Hepatocyte (in vitro differentiated cells): ENCODE measurements at regions not wholly inside any gene's neighbourhood (a gene's known extent, or its start where the extent isn't known, plus 50 kb on each side); places are given as distances from the start of the nearest gene placed in this dataset.

Experiments
- DNase-seq: peaks from one replicate; pipeline ENCODE4 v3.0.0-alpha.2; 2016; ENCODE audit warnings: low spot score
- H2AFZ ChIP-seq: fragments of 200-600 bp; sonication (generic); 2 replicates; pipeline ENCODE4 v1.6.0; 2016; ENCODE audit warnings: antibody characterized with exemption, mild to moderate bottlenecking
- H3K27ac ChIP-seq: fragments of 200-600 bp; sonication (generic); 2 replicates; pipeline ENCODE4 v1.5.1; 2016; ENCODE audit warnings: mild to moderate bottlenecking
- H3K27me3 ChIP-seq: fragments of 200-600 bp; sonication (generic); 2 replicates; pipeline ENCODE4 v1.6.1; 2016
- H3K36me3 ChIP-seq: fragments of 200-600 bp; sonication (generic); replicated peaks from 2 replicates; pipeline ENCODE4 v1.5.1; 2016; ENCODE audit warnings: low read depth; ENCODE audit not compliant: insufficient read depth
- H3K4me1 ChIP-seq: fragments of 200-600 bp; sonication (generic); 2 replicates; pipeline ENCODE4 v1.5.1; 2016; ENCODE audit warnings: mild to moderate bottlenecking, moderate library complexity; ENCODE audit not compliant: insufficient read depth
- H3K4me2 ChIP-seq: fragments of 200-600 bp; sonication (generic); 2 replicates; pipeline ENCODE4 v1.6.0; 2016
- H3K4me3 ChIP-seq: fragments of 200-600 bp; sonication (generic); 2 replicates; pipeline ENCODE4 v1.5.1; 2016; ENCODE audit warnings: mild to moderate bottlenecking
- H3K79me2 ChIP-seq: fragments of 200-600 bp; sonication (generic); 2 replicates; pipeline ENCODE4 v1.6.0; 2017; ENCODE audit warnings: mild to moderate bottlenecking
- H3K9me2 ChIP-seq: fragments of 200-600 bp; sonication (generic); replicated peaks from 2 replicates; pipeline ENCODE4 v1.6.0; 2017; ENCODE audit warnings: mild to moderate bottlenecking; ENCODE audit not compliant: insufficient read depth
- H3K9me3 ChIP-seq: fragments of 200-600 bp; sonication (generic); 2 replicates; pipeline ENCODE4 v1.5.1; 2016; ENCODE audit warnings: low read depth, mild to moderate bottlenecking
- H4K20me1 ChIP-seq: fragments of 200-600 bp; sonication (generic); 2 replicates; pipeline ENCODE4 v1.6.0; 2016; ENCODE audit warnings: mild to moderate bottlenecking; ENCODE audit not compliant: insufficient read depth, poor library complexity, severe bottlenecking
- EZH2 ChIP-seq: fragments of 200-600 bp; sonication (generic); IDR thresholded peaks from 2 replicates; pipeline ENCODE4 v1.6.1; 2016; ENCODE audit warnings: antibody characterized with exemption, mild to moderate bottlenecking, borderline replicate concordance
- EZH2phosphoT487 ChIP-seq: fragments of 200-600 bp; sonication (generic); IDR thresholded peaks from one replicate; pipeline ENCODE4 v1.6.1; 2018; ENCODE audit warnings: antibody characterized with exemption, mild to moderate bottlenecking, low read depth, moderate library complexity; ENCODE audit not compliant: unreplicated experiment, severe bottlenecking
- WGBS: methylation state at CpG from one replicate; pipeline ENCODE4 v1.1.6; 2016; ENCODE audit warnings: low lambda C conversion rate; ENCODE audit errors: missing lambda C conversion rate; 5-methylcytosine and 5-hydroxymethylcytosine counted together
- TF ChIP-seq, protein P1 (sequence below): fragments of 200-600 bp; sonication (generic); IDR thresholded peaks from 2 replicates; pipeline ENCODE4 v1.5.1; 2016; ENCODE audit warnings: antibody characterized with exemption, mild to moderate bottlenecking; ENCODE audit not compliant: poor library complexity

- 68% methylated on average over 5 of the region's 5 CpGs for WGBS
These were observed 103.1 kb downstream of the BMP2 start for GRCh38 chr20:6870559-6870958.

GRCh38 chr20:6877633-6878032, 110.1 kb downstream of the BMP2 start:
- H3K9me2 ChIP-seq: no peaks in the 10 kb centered on the region
- TF ChIP-seq, protein P1, sequence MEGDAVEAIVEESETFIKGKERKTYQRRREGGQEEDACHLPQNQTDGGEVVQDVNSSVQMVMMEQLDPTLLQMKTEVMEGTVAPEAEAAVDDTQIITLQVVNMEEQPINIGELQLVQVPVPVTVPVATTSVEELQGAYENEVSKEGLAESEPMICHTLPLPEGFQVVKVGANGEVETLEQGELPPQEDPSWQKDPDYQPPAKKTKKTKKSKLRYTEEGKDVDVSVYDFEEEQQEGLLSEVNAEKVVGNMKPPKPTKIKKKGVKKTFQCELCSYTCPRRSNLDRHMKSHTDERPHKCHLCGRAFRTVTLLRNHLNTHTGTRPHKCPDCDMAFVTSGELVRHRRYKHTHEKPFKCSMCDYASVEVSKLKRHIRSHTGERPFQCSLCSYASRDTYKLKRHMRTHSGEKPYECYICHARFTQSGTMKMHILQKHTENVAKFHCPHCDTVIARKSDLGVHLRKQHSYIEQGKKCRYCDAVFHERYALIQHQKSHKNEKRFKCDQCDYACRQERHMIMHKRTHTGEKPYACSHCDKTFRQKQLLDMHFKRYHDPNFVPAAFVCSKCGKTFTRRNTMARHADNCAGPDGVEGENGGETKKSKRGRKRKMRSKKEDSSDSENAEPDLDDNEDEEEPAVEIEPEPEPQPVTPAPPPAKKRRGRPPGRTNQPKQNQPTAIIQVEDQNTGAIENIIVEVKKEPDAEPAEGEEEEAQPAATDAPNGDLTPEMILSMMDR: no peak
- TF ChIP-seq EZH2phosphoT487: no peak
- TF ChIP-seq EZH2: no peak
- DNase-seq: no peak
- WGBS: 52% methylated on average over 1 of the region's 1 CpG
- H4K20me1 ChIP-seq: no peaks in the 10 kb centered on the region
- no peaks in the 10 kb centered on the region for H3K36me3 ChIP-seq
- H3K79me2 ChIP-seq: no peaks in the 10 kb centered on the region
- no peak overlapping the region for H3K4me2 ChIP-seq
- H3K4me3 ChIP-seq: no peak overlapping the region
- H2AFZ ChIP-seq: no peak overlapping the region
- no peaks in the 10 kb centered on the region for H3K4me1 ChIP-seq
- H3K27me3 ChIP-seq: no peaks in the 10 kb centered on the region
- H3K9me3 ChIP-seq: no peaks in the 10 kb centered on the region
- H3K27ac ChIP-seq: no peak overlapping the region

More at GRCh38 chr20:6870559-6870958, 103.1 kb downstream of the BMP2 start:
- no peak for DNase-seq
- Histone ChIP-seq H3K27me3 (no peaks in the 10 kb centered on the region), H3K4me1 (no peaks in the 10 kb centered on the region), H4K20me1 (no peaks in the 10 kb centered on the region), H3K27ac (no peak overlapping the region), H3K9me3 (no peaks in the 10 kb centered on the region), H3K9me2 (no peaks in the 10 kb centered on the region), H3K79me2 (no peaks in the 10 kb centered on the region), H3K36me3 (no peaks in the 10 kb centered on the region), H2AFZ (no peak overlapping the region), H3K4me2 (no peak overlapping the region), H3K4me3 (no peak overlapping the region)
- TF ChIP-seq, protein P1: no peak
- TF ChIP-seq EZH2phosphoT487 (no peak), EZH2 (no peak)

DNA sequence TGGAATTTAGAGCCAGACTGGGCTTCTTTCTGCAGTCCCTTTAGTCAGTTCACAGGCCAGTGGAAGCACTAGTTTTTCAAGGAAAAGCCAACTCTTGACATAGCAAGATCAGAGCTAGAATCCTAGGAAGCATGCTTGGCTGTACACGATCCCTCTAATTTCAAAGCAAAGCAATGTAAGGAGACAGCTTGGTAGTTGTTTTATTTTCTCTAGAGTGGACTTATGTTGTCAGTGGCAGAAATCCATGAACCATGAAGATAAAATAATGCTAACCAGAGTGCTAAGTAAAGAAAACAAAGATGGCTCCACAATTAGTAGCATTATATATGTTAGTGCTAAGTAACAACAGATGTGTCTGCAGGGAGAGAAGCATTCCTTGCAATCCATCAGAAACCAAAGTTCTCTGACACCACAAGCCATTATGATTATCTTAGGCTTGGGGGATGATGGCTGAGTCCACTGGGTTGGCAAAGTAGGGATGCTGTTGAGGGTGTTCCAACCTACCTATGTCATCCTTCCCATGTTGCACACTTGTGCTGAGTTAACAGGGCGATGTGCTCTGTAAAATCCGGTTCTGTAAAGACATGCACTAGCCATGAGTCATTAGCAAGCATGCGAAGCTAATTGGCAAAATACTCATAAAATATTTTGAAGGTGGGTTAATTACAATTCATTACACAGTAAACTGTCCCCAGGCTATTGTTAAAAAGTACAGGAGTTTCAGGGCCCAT, 115.2 kb downstream of the BMP2 start:
- peak; percentile 7 for DNase-seq
- no peak overlapping the region for H2AFZ ChIP-seq
- no peaks in the 10 kb centered on the region for H3K27me3 ChIP-seq
- no peaks in the 10 kb centered on the region for H3K79me2 ChIP-seq
- no peaks in the 10 kb centered on the region for H3K36me3 ChIP-seq
- no peaks in the 10 kb centered on the region for H3K9me3 ChIP-seq
- TF ChIP-seq EZH2phosphoT487 (no peak), EZH2 (no peak)
- TF ChIP-seq, protein P1: no peak
- no peaks in the 10 kb centered on the region for H3K4me1 ChIP-seq
- H3K9me2 ChIP-seq: no peaks in the 10 kb centered on the region
- H3K4me2 ChIP-seq: no peak overlapping the region
- WGBS: 66% methylated on average over 4 of the region's 4 CpGs
- H3K4me3 ChIP-seq: no peak overlapping the region
- no peak overlapping the region for H3K27ac ChIP-seq
- H4K20me1 ChIP-seq: no peaks in the 10 kb centered on the region
